ENCODE measurements at regions not wholly inside any gene's neighbourhood (a gene's known extent, or its start where the extent isn't known, plus 50 kb on each side); places are given as distances from the start of the nearest gene placed in this dataset.

- Histone ChIP-seq H3K36me3 (no peaks in the 10 kb centered on the region), H3K4me3 (no peak overlapping the region), H3K4me1 (no peaks in the 10 kb centered on the region), H3K27ac (no peak overlapping the region), H3K27me3 (no peaks in the 10 kb centered on the region), H3K9me3 (no peaks in the 10 kb centered on the region)
- DNase-seq (ENCODE audit: low spot score), result no peak
- no peak for TF ChIP-seq CTCF (IDR thresholded peaks at IDR 0.05)
These were observed 442.9 kb upstream of the NEGR1 start for GRCh38 chr1:72724951-72725861.

DNA sequence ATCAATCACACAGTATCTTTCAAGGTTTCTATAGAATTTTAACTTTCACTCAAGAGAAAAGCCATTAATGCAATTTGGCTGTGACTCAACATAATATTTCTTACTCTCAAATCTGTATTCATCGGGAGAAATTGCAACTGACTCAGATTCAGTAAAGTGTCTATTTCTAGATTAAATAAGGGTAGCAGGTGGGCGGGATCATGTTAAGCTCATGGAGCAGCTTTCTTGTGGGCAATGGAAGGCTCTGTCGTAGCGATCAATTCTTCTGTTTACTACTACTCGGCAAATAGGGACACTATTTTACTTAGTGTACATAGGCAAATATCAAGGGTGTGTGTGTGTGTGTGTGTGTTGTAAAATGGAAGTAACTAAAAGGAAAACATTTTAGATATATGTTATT, 423.6 kb upstream of the NEGR1 start:
- DNase-seq (ENCODE audit: low spot score), result no peak
- Histone ChIP-seq H3K36me3 (no peaks in the 10 kb centered on the region), H3K4me1 (no peaks in the 10 kb centered on the region), H3K27ac (no peak overlapping the region), H3K4me3 (no peak overlapping the region), H3K27me3 (no peaks in the 10 kb centered on the region), H3K9me3 (no peaks in the 10 kb centered on the region)
- no peak for TF ChIP-seq CTCF (IDR thresholded peaks at IDR 0.05)

DNA sequence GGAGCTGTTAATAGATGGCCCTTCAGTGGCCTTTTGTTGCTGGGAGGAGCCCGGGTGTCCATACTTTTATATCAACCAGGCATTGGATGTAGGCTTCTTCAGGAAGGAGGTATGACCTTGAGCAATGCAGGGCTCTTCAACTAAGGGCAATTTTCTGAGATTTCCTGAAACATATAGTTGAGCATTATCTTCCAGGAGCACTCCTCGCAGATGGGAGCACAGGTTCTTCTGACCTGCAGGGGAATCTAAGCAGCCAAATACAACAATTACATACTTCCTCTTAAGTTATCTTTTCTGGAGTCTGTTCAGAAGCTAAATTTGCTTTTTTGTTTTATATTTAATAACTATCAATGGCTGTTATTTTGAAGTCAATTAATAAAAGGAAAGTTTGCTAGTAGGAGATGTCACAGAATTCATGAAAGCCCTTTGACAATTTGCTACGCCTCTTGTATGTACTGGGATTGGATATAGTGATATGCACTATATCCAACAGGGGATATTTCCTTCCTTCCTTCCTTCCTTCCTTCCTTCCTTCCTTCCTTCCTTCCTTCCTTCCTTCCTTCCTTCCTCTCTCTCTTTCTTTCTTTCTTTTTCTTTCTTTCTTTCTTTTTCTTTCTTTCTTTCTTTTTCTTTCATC, 422.6 kb upstream of the NEGR1 start:
- Histone ChIP-seq H3K27ac (no peak overlapping the region), H3K27me3 (no peaks in the 10 kb centered on the region), H3K36me3 (no peaks in the 10 kb centered on the region), H3K4me3 (no peak overlapping the region), H3K4me1 (no peaks in the 10 kb centered on the region), H3K9me3 (no peaks in the 10 kb centered on the region)
- no peak for TF ChIP-seq CTCF (IDR thresholded peaks at IDR 0.05)
- DNase-seq (ENCODE audit: low spot score), result no peak

GRCh38 chr1:72697410-72697809, 415.1 kb upstream of the NEGR1 start:
- no peaks in the 10 kb centered on the region for H3K4me1 ChIP-seq
- H3K36me3 ChIP-seq, result no peaks in the 10 kb centered on the region
- peaks cover 0 to 17% of the 10 kb centered on the region in 2 donors for H3K9me3 ChIP-seq
- no peak for DNase-seq (ENCODE audit: low spot score)
- H3K27ac ChIP-seq, result no peak overlapping the region
- H3K27me3 ChIP-seq, result no peaks in the 10 kb centered on the region
- no peak overlapping the region for H3K4me3 ChIP-seq
- no peak for TF ChIP-seq CTCF (IDR thresholded peaks at IDR 0.05)

DNA sequence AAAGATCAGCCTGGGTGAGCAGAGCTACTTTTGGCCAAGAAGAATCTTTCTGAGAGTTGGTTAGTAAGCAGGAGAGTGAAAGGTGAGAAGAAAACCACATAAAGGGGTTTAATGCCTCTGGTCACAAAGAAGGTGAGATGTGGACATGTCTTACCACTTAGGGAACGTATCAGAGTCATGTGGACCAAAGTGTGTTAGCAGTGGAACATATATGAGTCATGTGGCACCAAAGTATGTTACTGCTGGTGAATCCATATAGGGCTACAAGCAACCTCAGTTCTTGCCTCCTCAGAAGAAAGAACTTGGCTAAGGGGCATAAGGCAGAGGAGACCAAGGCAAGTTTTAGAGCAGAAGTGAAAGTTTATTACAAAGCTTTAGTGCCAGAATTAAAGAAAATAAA, 411.6 kb upstream of the NEGR1 start:
- Histone ChIP-seq H3K27ac (no peak overlapping the region), H3K4me3 (no peak overlapping the region), H3K4me1 (no peaks in the 10 kb centered on the region), H3K36me3 (no peaks in the 10 kb centered on the region), H3K9me3 (peaks cover 0 to 23% of the 10 kb centered on the region in 2 donors), H3K27me3 (no peaks in the 10 kb centered on the region)
- TF ChIP-seq CTCF (IDR thresholded peaks at IDR 0.05), result no peak
- no peak for DNase-seq (ENCODE audit: low spot score)

All from right atrium auricular region (tissue), 2 donors.